CD14-positive monocyte (primary cell): ENCODE measurements at regions not wholly inside any gene's neighbourhood (a gene's known extent, or its start where the extent isn't known, plus 50 kb on each side); places are given as distances from the start of the nearest gene placed in this dataset.

ENCODE experiments used
- DNase-seq, 3 donors: peaks; one replicate each; pipeline ENCODE4 v3.0.0-alpha.2; 2011 to 2022
- H2AFZ ChIP-seq: 2 replicates; pipeline ENCODE4 v1.6.0; 2012; ENCODE audit warnings: mild to moderate bottlenecking, low read depth, low read length, inconsistent platforms; ENCODE audit not compliant: insufficient read depth, poor library complexity, severe bottlenecking
- H3K27ac ChIP-seq, 2 donors: 1 replicate in 1 of 2; 2 replicates in 1 of 2; pipeline ENCODE4 v1.5.1; 2012 to 2013; ENCODE audit warnings: low read length in 2 of 2, control low read depth in 1 of 2, inconsistent platforms in 1 of 2, low read depth in 1 of 2, mild to moderate bottlenecking in 1 of 2
- H3K27me3 ChIP-seq, 2 donors: one replicate each; pipeline versions ENCODE4 v1.6.0 to v1.6.1; 2011 to 2013; ENCODE audit warnings: low read length in 2 of 2; ENCODE audit not compliant: control insufficient read depth in 2 of 2, insufficient read depth in 2 of 2
- H3K36me3 ChIP-seq, 2 donors: replicated peaks in 1 of 2; 1 replicate in 1 of 2; 2 replicates in 1 of 2; pipeline versions ENCODE4 v1.5.1 to v1.6.1; 2012 to 2013; ENCODE audit warnings: low read length in 2 of 2, control low read depth in 1 of 2, inconsistent platforms in 1 of 2, mild to moderate bottlenecking in 1 of 2; ENCODE audit not compliant: insufficient read depth in 2 of 2, control insufficient read depth in 1 of 2
- H3K4me1 ChIP-seq, 2 donors: 1 replicate in 1 of 2; 2 replicates in 1 of 2; pipeline versions ENCODE4 v1.5.1 to v1.6.1; 2012 to 2013; ENCODE audit warnings: low read length in 2 of 2, control low read depth in 1 of 2, inconsistent platforms in 1 of 2, mild to moderate bottlenecking in 1 of 2, moderate library complexity in 1 of 2; ENCODE audit not compliant: insufficient read depth in 2 of 2, control insufficient read depth in 1 of 2
- H3K4me2 ChIP-seq: replicated peaks from 2 replicates; pipeline ENCODE3; 2012; ENCODE audit warnings: low read length, moderate library complexity, mild to moderate bottlenecking; ENCODE audit not compliant: poor library complexity, severe bottlenecking; ENCODE audit errors: extremely low read depth
- H3K4me3 ChIP-seq, 3 experiments: fragments of 200-600 bp in 1 of 3; sonication (generic) in 1 of 3; replicated peaks in 1 of 3; 1 replicate in 2 of 3; 2 replicates in 1 of 3; pipeline ENCODE4 v1.5.1; 2011 to 2013; ENCODE audit warnings: low read length in 3 of 3, mild to moderate bottlenecking in 3 of 3, control low read depth in 2 of 3, low read depth in 2 of 3, inconsistent platforms in 1 of 3, moderate library complexity in 1 of 3
- H3K79me2 ChIP-seq: 2 replicates; pipeline ENCODE4 v1.6.0; 2012; ENCODE audit warnings: mild to moderate bottlenecking, control low read depth, inconsistent platforms, low read length, moderate library complexity; ENCODE audit not compliant: insufficient read depth
- H3K9ac ChIP-seq: 2 replicates; pipeline ENCODE4 v1.6.0; 2017; ENCODE audit warnings: low read length, mild to moderate bottlenecking; ENCODE audit not compliant: insufficient read depth, poor library complexity, severe bottlenecking
- H3K9me3 ChIP-seq, 2 donors: replicated peaks in 1 of 2; 1 replicate in 1 of 2; 2 replicates in 1 of 2; pipeline versions ENCODE4 v1.5.1 to v1.6.1; 2012 to 2013; ENCODE audit warnings: low read length in 2 of 2, control low read depth in 1 of 2; ENCODE audit not compliant: control insufficient read depth in 1 of 2, insufficient read depth in 1 of 2
- H4K20me1 ChIP-seq: 2 replicates; pipeline ENCODE4 v1.6.0; 2012; ENCODE audit warnings: mild to moderate bottlenecking, low read length, control low read depth, moderate library complexity; ENCODE audit not compliant: insufficient read depth
- H3K27ac Mint-ChIP-seq, 7 donors: one replicate each; pipeline ENCODE4 v1.8.0; 2020; ENCODE audit warnings: mild to moderate bottlenecking in 7 of 7, mixed read lengths in 7 of 7, moderate library complexity in 6 of 7, inconsistent platforms in 2 of 7
- H3K27me3 Mint-ChIP-seq, 3 donors: one replicate each; pipeline ENCODE4 v1.8.0; 2021 to 2022; ENCODE audit warnings: low read depth in 3 of 3, mild to moderate bottlenecking in 3 of 3, mixed read lengths in 3 of 3, moderate library complexity in 3 of 3, inconsistent platforms in 1 of 3
- H3K36me3 Mint-ChIP-seq, 2 donors: one replicate each; pipeline ENCODE4 v1.8.0; 2020; ENCODE audit warnings: mixed read lengths in 2 of 2, inconsistent platforms in 1 of 2, mild to moderate bottlenecking in 1 of 2
- H3K4me1 Mint-ChIP-seq: one replicate; pipeline ENCODE4 v1.8.0; 2020; ENCODE audit warnings: mild to moderate bottlenecking, mixed read lengths
- H3K4me3 Mint-ChIP-seq, 2 donors: one replicate each; pipeline ENCODE4 v1.8.0; 2020; ENCODE audit warnings: mild to moderate bottlenecking in 2 of 2, mixed read lengths in 2 of 2, moderate library complexity in 1 of 2
- H3K9me3 Mint-ChIP-seq, 7 donors: one replicate each; pipeline ENCODE4 v1.8.0; 2020 to 2022; ENCODE audit warnings: mixed read lengths in 7 of 7, mild to moderate bottlenecking in 6 of 7, moderate library complexity in 6 of 7, inconsistent platforms in 2 of 7
- CTCF ChIP-seq: fragments of 200-600 bp; IDR thresholded peaks from one replicate; pipeline ENCODE4 v1.8.0; 2022; ENCODE audit warnings: antibody characterized with exemption, mild to moderate bottlenecking
- whole genome bisulfite sequencing: methylation state at CpG from one replicate; pipeline ENCODE4 v1.1.5; 2013; ENCODE audit warnings: missing lambda C conversion rate; ENCODE audit not compliant: insufficient coverage; 5-methylcytosine and 5-hydroxymethylcytosine counted together
- intact Hi-C, 2 donors: fragments of 100-400 bp; cut with micrococcal nuclease; formaldehyde crosslinking; loops; one replicate each; pipeline versions ENCODE4 v1.15.0 to v1.15.1; 2023

- Mint-ChIP-seq H3K9me3 (peaks cover 0 to 7% (median 3%) of the 10 kb centered on the region in 7 donors), H3K36me3 (no peaks in the 10 kb centered on the region), H3K27ac (no peak overlapping the region), H3K4me3 (no peak overlapping the region), H3K4me1 (no peaks in the 10 kb centered on the region), H3K27me3 (no peaks in the 10 kb centered on the region)
- no peak for TF ChIP-seq CTCF
- Histone ChIP-seq H2AFZ (no peak overlapping the region), H3K4me3 (no peak overlapping the region), H3K27me3 (no peaks in the 10 kb centered on the region), H3K79me2 (no peaks in the 10 kb centered on the region), H3K9me3 (peaks cover 3 to 6% of the 10 kb centered on the region in 2 donors), H4K20me1 (no peaks in the 10 kb centered on the region), H3K4me2 (no peak overlapping the region), H3K9ac (no peak overlapping the region), H3K4me1 (no peaks in the 10 kb centered on the region), H3K36me3 (no peaks in the 10 kb centered on the region), H3K27ac (no peak overlapping the region)
- DNase-seq = no peak
- intact Hi-C loops = no loop called here
Measured at GRCh38 chr4:62414563-62414962, 1214.4 kb downstream of the ADGRL3 start.

- Histone ChIP-seq H3K4me2 (no peak overlapping the region), H3K9ac (no peak overlapping the region), H3K4me1 (no peaks in the 10 kb centered on the region), H3K79me2 (no peaks in the 10 kb centered on the region), H3K4me3 (no peak overlapping the region), H3K27ac (no peak overlapping the region), H4K20me1 (no peaks in the 10 kb centered on the region), H2AFZ (no peak overlapping the region), H3K36me3 (no peaks in the 10 kb centered on the region), H3K27me3 (no peaks in the 10 kb centered on the region), H3K9me3 (peaks cover 4 to 6% of the 10 kb centered on the region in 2 donors)
- H3K27me3 Mint-ChIP-seq = no peaks in the 10 kb centered on the region
- 94% methylated on average over 2 of the region's 3 CpGs for WGBS
- peaks cover 0 to 11% (median 3%) of the 10 kb centered on the region in 7 donors for H3K9me3 Mint-ChIP-seq
- H3K27ac Mint-ChIP-seq = peak overlapping the region in 2 of 7 donors; percentile 26 to 77
- no peak for DNase-seq
- H3K4me1 Mint-ChIP-seq = peaks cover 5% of the 10 kb centered on the region
- no peak overlapping the region for H3K4me3 Mint-ChIP-seq
- H3K36me3 Mint-ChIP-seq = no peaks in the 10 kb centered on the region
- TF ChIP-seq CTCF = no peak
- intact Hi-C loops = no loop called here
Measured at GRCh38 chr4:62410371-62411003, 1210.4 kb downstream of the ADGRL3 start.
